OCI-LY1 (cell line): ENCODE measurements at regions not wholly inside any gene's neighbourhood (a gene's known extent, or its start where the extent isn't known, plus 50 kb on each side); places are given as distances from the start of the nearest gene placed in this dataset.
"Not testable (repeated sequence)": the region's sequence is repeated elsewhere in the genome, so short reads cannot be mapped to it uniquely, and the experiment has no call there.

ENCODE experiments used
- H2AFZ ChIP-seq: fragments of 200-600 bp; sonication (generic), shearing (Covaris generic); 2 replicates; pipeline ENCODE4 v1.6.0; 2014; ENCODE audit warnings: antibody characterized with exemption, mild to moderate bottlenecking, low read length
- H3F3A ChIP-seq: fragments of 200-600 bp; sonication (generic), shearing (Covaris generic); 2 replicates; pipeline ENCODE4 v1.6.0; 2014; ENCODE audit warnings: mild to moderate bottlenecking, antibody characterized with exemption, low read length, moderate library complexity; ENCODE audit not compliant: insufficient read depth
- H3K27ac ChIP-seq: fragments of 200-600 bp; sonication (generic); 2 replicates; pipeline ENCODE4 v1.5.1; 2014; ENCODE audit warnings: low read length, mixed run types, mild to moderate bottlenecking, low read depth; ENCODE audit not compliant: poor library complexity, severe bottlenecking
- H3K27me3 ChIP-seq: fragments of 200-600 bp; sonication (generic); 2 replicates; pipeline ENCODE4 v1.6.0; 2014; ENCODE audit warnings: antibody characterized with exemption, mild to moderate bottlenecking, low read length, moderate library complexity; ENCODE audit not compliant: insufficient read depth
- H3K36me3 ChIP-seq: fragments of 200-600 bp; sonication (generic); 2 replicates; pipeline ENCODE4 v1.6.1; 2014; ENCODE audit warnings: mild to moderate bottlenecking, antibody characterized with exemption, low read length, moderate library complexity, mixed read lengths; ENCODE audit not compliant: insufficient read depth
- H3K4me1 ChIP-seq: fragments of 200-600 bp; sonication (generic); 2 replicates; pipeline ENCODE4 v1.5.1; 2014; ENCODE audit warnings: mild to moderate bottlenecking, low read length, moderate library complexity; ENCODE audit not compliant: insufficient read depth, severe bottlenecking
- H3K4me2 ChIP-seq: fragments of 200-600 bp; sonication (generic), shearing (Covaris generic); 2 replicates; pipeline ENCODE4 v1.6.1; 2014; ENCODE audit warnings: low read length
- H3K4me3 ChIP-seq: fragments of 200-600 bp; sonication (generic); 2 replicates; pipeline ENCODE4 v1.5.1; 2014; ENCODE audit warnings: low read length, low read depth, mild to moderate bottlenecking, mixed read lengths; ENCODE audit not compliant: poor library complexity, severe bottlenecking
- H3K79me2 ChIP-seq: fragments of 200-600 bp; shearing (Covaris generic); 2 replicates; pipeline ENCODE4 v1.6.1; 2016; ENCODE audit warnings: mixed run types, low read length, mixed read lengths; ENCODE audit not compliant: insufficient read depth
- H3K9ac ChIP-seq: fragments of 200-600 bp; sonication (generic), shearing (Covaris generic); 2 replicates; pipeline ENCODE4 v1.6.1; 2014; ENCODE audit warnings: mild to moderate bottlenecking, low read length, mixed read lengths
- H3K9me2 ChIP-seq: fragments of 200-600 bp; sonication (generic), shearing (Covaris generic); 2 replicates; pipeline ENCODE4 v1.6.1; 2014; ENCODE audit warnings: low read depth, mild to moderate bottlenecking, low read length, mixed read lengths
- H3K9me3 ChIP-seq: fragments of 200-600 bp; shearing (Covaris generic); 2 replicates; pipeline ENCODE4 v1.6.1; 2014; ENCODE audit warnings: low read length, mixed read lengths
- H4K20me1 ChIP-seq: fragments of 200-600 bp; sonication (generic), shearing (Covaris generic); 2 replicates; pipeline ENCODE4 v1.6.0; 2016; ENCODE audit warnings: mild to moderate bottlenecking, low read length; ENCODE audit not compliant: insufficient read depth
- CTCF ChIP-seq: fragments of 200-600 bp; sonication (generic), shearing (Covaris generic); IDR thresholded peaks from 2 replicates; pipeline ENCODE4 v1.5.1; 2017; ENCODE audit warnings: mild to moderate bottlenecking, antibody characterized with exemption, low read length, moderate library complexity, mixed read lengths
- EZH2 ChIP-seq: fragments of 200-600 bp; sonication (generic), shearing (Covaris generic); IDR thresholded peaks from 2 replicates; pipeline ENCODE4 v1.8.0; 2017; ENCODE audit warnings: borderline replicate concordance, mixed run types, mild to moderate bottlenecking, antibody characterized with exemption, low read length, moderate library complexity, mixed read lengths

- no peak overlapping the region for H3K9ac ChIP-seq
- H3K27me3 ChIP-seq, result no peaks in the 10 kb centered on the region
- H3K4me2 ChIP-seq, result no peak overlapping the region
- no peak for TF ChIP-seq EZH2
- no peak for TF ChIP-seq CTCF
- no peaks in the 10 kb centered on the region for H4K20me1 ChIP-seq
- no peaks in the 10 kb centered on the region for H3K4me1 ChIP-seq
- no peaks in the 10 kb centered on the region for H3K9me3 ChIP-seq
- H3K4me3 ChIP-seq, result no peak overlapping the region
- no peak overlapping the region for H2AFZ ChIP-seq
- H3K36me3 ChIP-seq, result no peaks in the 10 kb centered on the region
- H3K9me2 ChIP-seq, result no peaks in the 10 kb centered on the region
- H3F3A ChIP-seq, result no peaks in the 10 kb centered on the region
- no peaks in the 10 kb centered on the region for H3K79me2 ChIP-seq
- no peak overlapping the region for H3K27ac ChIP-seq
These were observed 404.2 kb downstream of the THBS2 start for GRCh38 chr6:168849459-168849858.

DNA sequence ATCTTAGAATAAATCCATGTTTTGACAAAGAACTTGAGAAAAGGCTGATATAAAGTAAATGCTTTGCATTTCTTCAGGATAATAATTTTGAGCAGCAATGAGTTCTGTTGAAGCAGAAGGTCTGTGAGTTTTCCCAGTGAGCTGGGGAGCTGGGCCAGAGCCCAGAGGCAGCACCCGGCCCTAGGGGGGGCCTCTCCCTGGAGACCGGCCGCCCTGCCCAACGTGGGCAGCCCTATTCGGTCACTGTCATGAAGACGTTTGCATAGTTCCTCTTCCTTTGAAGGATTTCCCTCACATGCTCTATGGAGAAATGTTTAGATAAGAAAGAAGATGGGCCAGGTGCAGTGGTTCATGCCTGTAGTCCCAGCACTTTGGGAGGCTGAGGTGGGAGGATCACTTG lies 404.8 kb downstream of the THBS2 start:
- H3K36me3 ChIP-seq, result no peaks in the 10 kb centered on the region
- no peak overlapping the region for H3K27ac ChIP-seq
- H3K79me2 ChIP-seq, result no peaks in the 10 kb centered on the region
- no peaks in the 10 kb centered on the region for H3K4me1 ChIP-seq
- no peaks in the 10 kb centered on the region for H3K9me3 ChIP-seq
- no peaks in the 10 kb centered on the region for H3K9me2 ChIP-seq
- H3K4me2 ChIP-seq, result no peak overlapping the region
- H2AFZ ChIP-seq, result no peak overlapping the region
- TF ChIP-seq CTCF, result no peak
- no peak for TF ChIP-seq EZH2
- no peaks in the 10 kb centered on the region for H3F3A ChIP-seq
- H3K27me3 ChIP-seq, result no peaks in the 10 kb centered on the region
- H4K20me1 ChIP-seq, result no peaks in the 10 kb centered on the region
- H3K4me3 ChIP-seq, result no peak overlapping the region
- no peak overlapping the region for H3K9ac ChIP-seq

DNA sequence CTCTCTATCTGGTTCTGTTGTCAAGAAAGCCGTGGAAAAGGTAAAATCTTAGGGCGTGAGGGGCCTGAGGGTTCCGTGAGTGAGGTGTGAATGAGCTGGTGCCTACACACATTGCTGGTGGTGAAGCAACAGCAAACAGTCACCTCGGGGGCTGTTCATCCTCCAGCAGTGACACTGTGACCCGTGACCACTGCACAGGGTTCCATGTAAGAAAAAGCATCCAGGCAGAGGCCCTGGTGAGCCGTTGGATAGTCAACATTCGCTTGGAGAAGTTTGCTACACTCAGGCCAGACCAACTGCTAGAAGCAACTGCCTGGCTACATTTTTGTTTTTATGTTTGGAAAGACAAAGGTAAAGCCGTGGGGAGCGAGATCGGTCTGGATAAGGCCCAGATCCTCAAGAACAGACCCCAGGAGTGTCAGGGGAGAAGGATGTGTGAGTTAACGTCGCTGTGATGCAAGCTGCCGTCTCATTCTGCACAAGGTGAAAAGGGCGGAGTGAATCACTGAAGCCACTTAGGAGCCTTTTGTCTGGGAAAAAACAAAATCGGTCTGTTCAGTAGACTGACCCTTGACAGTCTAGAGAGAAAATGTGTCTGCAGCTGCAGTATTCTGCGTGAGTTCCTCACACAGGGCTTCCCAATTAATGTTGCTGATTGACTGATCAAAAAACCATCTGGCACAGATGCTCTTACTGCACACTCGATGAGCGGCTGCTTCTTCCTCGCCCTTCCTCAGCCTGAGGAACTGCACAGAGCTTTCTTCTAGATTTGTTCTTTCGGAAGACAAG lies 404.0 kb downstream of the SMOC2 start:
- no peaks in the 10 kb centered on the region for H3F3A ChIP-seq
- no peak overlapping the region for H3K9ac ChIP-seq
- TF ChIP-seq CTCF (no peak), EZH2 (no peak)
- no peak overlapping the region for H3K4me3 ChIP-seq
- H4K20me1 ChIP-seq, result no peaks in the 10 kb centered on the region
- no peaks in the 10 kb centered on the region for H3K36me3 ChIP-seq
- no peaks in the 10 kb centered on the region for H3K79me2 ChIP-seq
- H2AFZ ChIP-seq, result no peak overlapping the region
- no peak overlapping the region for H3K27ac ChIP-seq
- no peak overlapping the region for H3K4me2 ChIP-seq
- H3K9me2 ChIP-seq, result no peaks in the 10 kb centered on the region
- H3K9me3 ChIP-seq, result no peaks in the 10 kb centered on the region
- H3K4me1 ChIP-seq, result no peaks in the 10 kb centered on the region
- no peaks in the 10 kb centered on the region for H3K27me3 ChIP-seq

DNA sequence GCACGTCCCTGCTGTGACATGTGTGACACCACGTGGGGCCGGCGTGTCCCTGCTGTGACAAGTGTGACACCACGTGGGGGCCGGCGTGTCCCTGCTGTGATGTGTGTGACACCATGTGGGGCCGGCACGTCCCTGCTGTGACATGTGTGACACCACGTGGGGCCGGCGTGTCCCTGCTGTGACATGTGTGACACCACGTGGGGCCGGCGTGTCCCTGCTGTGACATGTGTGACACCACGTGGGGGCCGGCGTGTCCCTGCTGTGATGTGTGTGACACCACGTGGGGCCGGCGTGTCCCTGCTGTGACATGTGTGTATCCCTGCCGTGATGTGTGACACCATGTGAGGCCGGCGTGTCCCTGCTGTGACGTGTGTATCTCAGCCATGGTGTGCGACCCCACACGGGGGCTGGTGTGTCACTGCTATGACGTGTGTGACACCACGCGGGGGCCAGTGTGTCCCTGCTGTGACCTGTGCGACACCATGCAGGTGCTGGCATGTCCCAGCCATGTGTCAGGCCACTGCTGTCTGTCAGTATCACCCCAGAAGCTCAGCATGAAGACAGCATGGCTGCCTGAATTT lies 401.7 kb downstream of the SMOC2 start:
- H3K36me3 ChIP-seq, H3K4me1 ChIP-seq, H3K4me2 ChIP-seq, H3K9me2 ChIP-seq, H3K27me3 ChIP-seq, H3F3A ChIP-seq, H3K79me2 ChIP-seq, H3K9ac ChIP-seq, H2AFZ ChIP-seq, H3K27ac ChIP-seq, H4K20me1 ChIP-seq, H3K9me3 ChIP-seq, H3K4me3 ChIP-seq: not testable (repeated sequence)
